WTC11 (cell line): ENCODE measurements at regions not wholly inside any gene's neighbourhood (a gene's known extent, or its start where the extent isn't known, plus 50 kb on each side); places are given as distances from the start of the nearest gene placed in this dataset.

Experiments
- ATAC-seq: fragments of 200-7000 bp; cut with Tn5 transposase; 2 replicates; pipeline ENCODE4 v1.10.0; 2021; ENCODE audit warnings: mild to moderate bottlenecking, moderate library complexity
- CTCF ChIA-PET: fragments of 300-600 bp; sonication (Branson Sonifier 250); formaldehyde crosslinking; loops from one replicate; lab custom pipeline; 2021; ENCODE audit warnings: antibody characterized with exemption; lab: Charles Lee
- POLR2A ChIA-PET: fragments of 350-600 bp; sonication (Branson Sonifier 250); formaldehyde crosslinking; loops from one replicate; lab custom pipeline; 2021; ENCODE audit warnings: antibody characterized with exemption; lab: Charles Lee
- DNase-seq: peaks from one replicate; pipeline ENCODE4 v3.0.0; 2021; ENCODE audit warnings: low spot score
- H3K27ac Mint-ChIP-seq: 2 replicates; pipeline ENCODE4 v1.8.0; 2021; ENCODE audit warnings: mixed read lengths
- H3K27me3 Mint-ChIP-seq: 2 replicates; pipeline ENCODE4 v1.8.0; 2021; ENCODE audit warnings: low read depth, mild to moderate bottlenecking, moderate library complexity, mixed read lengths
- H3K36me3 Mint-ChIP-seq: 2 replicates; pipeline ENCODE4 v1.8.0; 2021; ENCODE audit warnings: mixed read lengths
- H3K4me1 Mint-ChIP-seq: 2 replicates; pipeline ENCODE4 v1.8.0; 2022; ENCODE audit warnings: mixed read lengths
- H3K4me3 Mint-ChIP-seq: 2 replicates; pipeline ENCODE4 v1.8.0; 2021; ENCODE audit warnings: mild to moderate bottlenecking, moderate library complexity, mixed read lengths
- H3K9me3 Mint-ChIP-seq: 2 replicates; pipeline ENCODE4 v1.8.0; 2021; ENCODE audit warnings: mixed read lengths
- E2F1 ChIP-seq: sonication (generic); formaldehyde crosslinking; IDR thresholded peaks from 2 replicates; pipeline ENCODE4 v1.8.0; 2022; ENCODE audit warnings: mild to moderate bottlenecking, missing genetic modification reagents
- GABPB1 ChIP-seq: sonication (generic); formaldehyde crosslinking; IDR thresholded peaks from 2 replicates; pipeline ENCODE4 v1.8.1; 2023; ENCODE audit warnings: mild to moderate bottlenecking, missing genetic modification reagents
- HMGA2 ChIP-seq: fragments of 250-450 bp; sonication (Bioruptor Pico); IDR thresholded peaks from 2 replicates; pipeline ENCODE4 v1.4.0; 2021; ENCODE audit warnings: mild to moderate bottlenecking, moderate library complexity
- KAT7 ChIP-seq: sonication (generic); formaldehyde crosslinking; IDR thresholded peaks from 2 replicates; pipeline ENCODE4 v1.8.1; 2023; ENCODE audit warnings: missing genetic modification reagents, mild to moderate bottlenecking, borderline replicate concordance
- MLX ChIP-seq: sonication (generic); formaldehyde crosslinking; IDR thresholded peaks from 2 replicates; pipeline ENCODE4 v1.8.1; 2023; ENCODE audit warnings: mild to moderate bottlenecking, missing genetic modification reagents, moderate library complexity
- MXD4 ChIP-seq: fragments of 250-450 bp; sonication (Bioruptor Pico); IDR thresholded peaks from 2 replicates; pipeline ENCODE4 v1.8.0; 2021; ENCODE audit warnings: mild to moderate bottlenecking, moderate library complexity, borderline replicate concordance
- NFE2L1 ChIP-seq: sonication (generic); formaldehyde crosslinking; IDR thresholded peaks from 2 replicates; pipeline ENCODE4 v1.8.1; 2023; ENCODE audit warnings: missing genetic modification reagents
- SMAD3 ChIP-seq: sonication (generic); formaldehyde crosslinking; IDR thresholded peaks from 2 replicates; pipeline ENCODE4 v1.8.0; 2022; ENCODE audit warnings: missing genetic modification reagents, mild to moderate bottlenecking, borderline replicate concordance
- TCF7 ChIP-seq: sonication (generic); formaldehyde crosslinking; IDR thresholded peaks from 2 replicates; pipeline ENCODE4 v1.8.0; 2022; ENCODE audit warnings: mild to moderate bottlenecking, low read depth, missing genetic modification reagents, moderate library complexity
- ZNF121 ChIP-seq: sonication (generic); formaldehyde crosslinking; IDR thresholded peaks from 2 replicates; pipeline ENCODE4 v1.8.0; 2023; ENCODE audit warnings: missing genetic modification reagents
- ZNF219 ChIP-seq: sonication (generic); formaldehyde crosslinking; IDR thresholded peaks from 2 replicates; pipeline ENCODE4 v1.8.0; 2023; ENCODE audit warnings: missing genetic modification reagents, mild to moderate bottlenecking, borderline replicate concordance
- ZNF263 ChIP-seq: sonication (generic); formaldehyde crosslinking; IDR thresholded peaks from 2 replicates; pipeline ENCODE4 v1.8.1; 2022; ENCODE audit warnings: low read depth, mild to moderate bottlenecking, moderate library complexity, missing genetic modification reagents
- ZNF425 ChIP-seq: fragments of 250-450 bp; sonication (Bioruptor Pico); conservative IDR thresholded peaks from 2 replicates; pipeline ENCODE4 v1.9.0; 2021; ENCODE audit warnings: mild to moderate bottlenecking
- TF ChIP-seq, protein P1 (sequence below): sonication (generic); formaldehyde crosslinking; IDR thresholded peaks from 2 replicates; pipeline ENCODE4 v1.8.1; 2023; ENCODE audit warnings: mild to moderate bottlenecking, missing genetic modification reagents
- TF ChIP-seq, protein P2 (sequence below): sonication (generic); formaldehyde crosslinking; IDR thresholded peaks from 2 replicates; pipeline ENCODE4 v1.8.1; 2022; ENCODE audit warnings: mild to moderate bottlenecking, moderate library complexity, missing genetic modification reagents
- TF ChIP-seq, protein P3 (sequence below): fragments of 200-600 bp; IDR thresholded peaks from 2 replicates; pipeline ENCODE4 v1.8.0; 2022; ENCODE audit warnings: antibody characterized with exemption
- TF ChIP-seq, protein P4 (sequence below): sonication (generic); formaldehyde crosslinking; IDR thresholded peaks from 2 replicates; pipeline ENCODE4 v1.8.1; 2023; ENCODE audit warnings: mild to moderate bottlenecking, missing genetic modification reagents, borderline replicate concordance

DNA sequence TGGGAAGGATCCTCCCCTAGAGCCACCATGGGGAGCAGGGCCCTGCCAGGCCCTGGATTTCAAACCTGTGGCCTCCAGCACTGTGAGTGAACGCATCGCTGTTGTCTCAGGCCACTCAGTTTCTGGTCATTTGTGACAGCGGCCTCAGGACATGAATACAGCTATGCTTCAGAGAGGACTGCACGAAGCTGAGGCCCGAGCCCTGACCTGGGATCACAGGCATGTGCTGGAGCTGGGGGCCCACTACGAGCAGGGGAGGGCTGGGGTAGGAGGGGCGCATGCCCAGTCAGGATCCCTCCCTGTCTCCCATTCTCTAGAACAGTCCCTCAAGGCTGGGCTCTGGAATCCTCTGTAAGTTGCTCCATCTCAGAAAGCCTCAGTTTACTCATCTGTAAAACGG lies 242.1 kb downstream of the CTTN start:
- H3K27ac Mint-ChIP-seq, result no peak overlapping the region; the same call in 1 of the 2 replicates

GRCh38 chr11:70641369-70641768 lies 243.0 kb downstream of the CTTN start:
- POLR2A ChIA-PET, result no interaction called here
- TF ChIP-seq ZNF263 (CRISPR knock-in tag), result peak; percentile 34; the same call in 1 of the 2 replicates
- TF ChIP-seq, protein P1, sequence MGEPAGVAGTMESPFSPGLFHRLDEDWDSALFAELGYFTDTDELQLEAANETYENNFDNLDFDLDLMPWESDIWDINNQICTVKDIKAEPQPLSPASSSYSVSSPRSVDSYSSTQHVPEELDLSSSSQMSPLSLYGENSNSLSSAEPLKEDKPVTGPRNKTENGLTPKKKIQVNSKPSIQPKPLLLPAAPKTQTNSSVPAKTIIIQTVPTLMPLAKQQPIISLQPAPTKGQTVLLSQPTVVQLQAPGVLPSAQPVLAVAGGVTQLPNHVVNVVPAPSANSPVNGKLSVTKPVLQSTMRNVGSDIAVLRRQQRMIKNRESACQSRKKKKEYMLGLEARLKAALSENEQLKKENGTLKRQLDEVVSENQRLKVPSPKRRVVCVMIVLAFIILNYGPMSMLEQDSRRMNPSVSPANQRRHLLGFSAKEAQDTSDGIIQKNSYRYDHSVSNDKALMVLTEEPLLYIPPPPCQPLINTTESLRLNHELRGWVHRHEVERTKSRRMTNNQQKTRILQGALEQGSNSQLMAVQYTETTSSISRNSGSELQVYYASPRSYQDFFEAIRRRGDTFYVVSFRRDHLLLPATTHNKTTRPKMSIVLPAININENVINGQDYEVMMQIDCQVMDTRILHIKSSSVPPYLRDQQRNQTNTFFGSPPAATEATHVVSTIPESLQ (CRISPR knock-in tag), result no peak
- peak; percentile 34 for DNase-seq
- CTCF ChIA-PET, result interaction anchor here (0.6 to 1.2 kb wide), 5 partner anchors 30 to 174 kb away, joined by 3 to 4 read pairs (median 3); no protein-coding TSS in a partner anchor
- no peaks in the 10 kb centered on the region for H3K36me3 Mint-ChIP-seq
- peak overlapping the region; percentile 79 for H3K27ac Mint-ChIP-seq
- H3K27me3 Mint-ChIP-seq, result no peaks in the 10 kb centered on the region
- no peak overlapping the region for H3K4me3 Mint-ChIP-seq
- peaks cover 72% of the 10 kb centered on the region for H3K4me1 Mint-ChIP-seq
- no peaks in the 10 kb centered on the region for H3K9me3 Mint-ChIP-seq
- ATAC-seq, result peak; percentile 29

More for the DNA sequence above, 242.1 kb downstream of the CTTN start:
- Mint-ChIP-seq H3K4me1 (peaks cover 63% of the 10 kb centered on the region), H3K36me3 (no peaks in the 10 kb centered on the region), H3K9me3 (no peaks in the 10 kb centered on the region)
- no peak for DNase-seq
- ChIA-PET POLR2A (no interaction called here), CTCF (interaction anchor here (0.7 kb wide), 1 partner anchor 96 kb away, joined by 3 read pairs; no protein-coding TSS in a partner anchor)
- ATAC-seq, result no peak
- no peak for TF ChIP-seq HMGA2
- TF ChIP-seq MXD4 (CRISPR knock-in tag), result no peak
- no peak for TF ChIP-seq ZNF219 (CRISPR knock-in tag)
- TF ChIP-seq ZNF425 (CRISPR knock-in tag), result no peak
- TF ChIP-seq, protein P2, sequence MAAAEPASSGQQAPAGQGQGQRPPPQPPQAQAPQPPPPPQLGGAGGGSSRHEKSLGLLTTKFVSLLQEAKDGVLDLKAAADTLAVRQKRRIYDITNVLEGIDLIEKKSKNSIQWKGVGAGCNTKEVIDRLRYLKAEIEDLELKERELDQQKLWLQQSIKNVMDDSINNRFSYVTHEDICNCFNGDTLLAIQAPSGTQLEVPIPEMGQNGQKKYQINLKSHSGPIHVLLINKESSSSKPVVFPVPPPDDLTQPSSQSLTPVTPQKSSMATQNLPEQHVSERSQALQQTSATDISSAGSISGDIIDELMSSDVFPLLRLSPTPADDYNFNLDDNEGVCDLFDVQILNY (CRISPR knock-in tag), result no peak
- no peak for TF ChIP-seq KAT7 (CRISPR knock-in tag)
- TF ChIP-seq, protein P3, sequence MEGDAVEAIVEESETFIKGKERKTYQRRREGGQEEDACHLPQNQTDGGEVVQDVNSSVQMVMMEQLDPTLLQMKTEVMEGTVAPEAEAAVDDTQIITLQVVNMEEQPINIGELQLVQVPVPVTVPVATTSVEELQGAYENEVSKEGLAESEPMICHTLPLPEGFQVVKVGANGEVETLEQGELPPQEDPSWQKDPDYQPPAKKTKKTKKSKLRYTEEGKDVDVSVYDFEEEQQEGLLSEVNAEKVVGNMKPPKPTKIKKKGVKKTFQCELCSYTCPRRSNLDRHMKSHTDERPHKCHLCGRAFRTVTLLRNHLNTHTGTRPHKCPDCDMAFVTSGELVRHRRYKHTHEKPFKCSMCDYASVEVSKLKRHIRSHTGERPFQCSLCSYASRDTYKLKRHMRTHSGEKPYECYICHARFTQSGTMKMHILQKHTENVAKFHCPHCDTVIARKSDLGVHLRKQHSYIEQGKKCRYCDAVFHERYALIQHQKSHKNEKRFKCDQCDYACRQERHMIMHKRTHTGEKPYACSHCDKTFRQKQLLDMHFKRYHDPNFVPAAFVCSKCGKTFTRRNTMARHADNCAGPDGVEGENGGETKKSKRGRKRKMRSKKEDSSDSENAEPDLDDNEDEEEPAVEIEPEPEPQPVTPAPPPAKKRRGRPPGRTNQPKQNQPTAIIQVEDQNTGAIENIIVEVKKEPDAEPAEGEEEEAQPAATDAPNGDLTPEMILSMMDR, result no peak
- TF ChIP-seq, all 79 proteins: peak for 0
- no peak overlapping the region for H3K4me3 Mint-ChIP-seq
- no peaks in the 10 kb centered on the region for H3K27me3 Mint-ChIP-seq

GRCh38 chr11:70642266-70642665 lies 243.9 kb downstream of the CTTN start:
- CTCF ChIA-PET, result interaction anchor here (0.9 to 1.2 kb wide), 4 partner anchors 74 to 173 kb away, joined by 3 to 4 read pairs (median 3); no protein-coding TSS in a partner anchor
- peaks cover 79% of the 10 kb centered on the region for H3K4me1 Mint-ChIP-seq
- ATAC-seq (no peak), DNase-seq (no peak)
- H3K27ac Mint-ChIP-seq, result peak overlapping the region; percentile 79; the same call in 1 of the 2 replicates
- H3K27me3 Mint-ChIP-seq, result no peaks in the 10 kb centered on the region
- POLR2A ChIA-PET, result interaction anchor here (0.6 kb wide), 1 partner anchor 755 kb away, joined by 4 read pairs; no protein-coding TSS in a partner anchor
- H3K9me3 Mint-ChIP-seq, result no peaks in the 10 kb centered on the region
- H3K4me3 Mint-ChIP-seq, result no peak overlapping the region
- H3K36me3 Mint-ChIP-seq, result no peaks in the 10 kb centered on the region
- TF ChIP-seq ZNF219 (CRISPR knock-in tag), result no peak
- TF ChIP-seq SMAD3 (CRISPR knock-in tag), result no peak
- TF ChIP-seq, protein P4, sequence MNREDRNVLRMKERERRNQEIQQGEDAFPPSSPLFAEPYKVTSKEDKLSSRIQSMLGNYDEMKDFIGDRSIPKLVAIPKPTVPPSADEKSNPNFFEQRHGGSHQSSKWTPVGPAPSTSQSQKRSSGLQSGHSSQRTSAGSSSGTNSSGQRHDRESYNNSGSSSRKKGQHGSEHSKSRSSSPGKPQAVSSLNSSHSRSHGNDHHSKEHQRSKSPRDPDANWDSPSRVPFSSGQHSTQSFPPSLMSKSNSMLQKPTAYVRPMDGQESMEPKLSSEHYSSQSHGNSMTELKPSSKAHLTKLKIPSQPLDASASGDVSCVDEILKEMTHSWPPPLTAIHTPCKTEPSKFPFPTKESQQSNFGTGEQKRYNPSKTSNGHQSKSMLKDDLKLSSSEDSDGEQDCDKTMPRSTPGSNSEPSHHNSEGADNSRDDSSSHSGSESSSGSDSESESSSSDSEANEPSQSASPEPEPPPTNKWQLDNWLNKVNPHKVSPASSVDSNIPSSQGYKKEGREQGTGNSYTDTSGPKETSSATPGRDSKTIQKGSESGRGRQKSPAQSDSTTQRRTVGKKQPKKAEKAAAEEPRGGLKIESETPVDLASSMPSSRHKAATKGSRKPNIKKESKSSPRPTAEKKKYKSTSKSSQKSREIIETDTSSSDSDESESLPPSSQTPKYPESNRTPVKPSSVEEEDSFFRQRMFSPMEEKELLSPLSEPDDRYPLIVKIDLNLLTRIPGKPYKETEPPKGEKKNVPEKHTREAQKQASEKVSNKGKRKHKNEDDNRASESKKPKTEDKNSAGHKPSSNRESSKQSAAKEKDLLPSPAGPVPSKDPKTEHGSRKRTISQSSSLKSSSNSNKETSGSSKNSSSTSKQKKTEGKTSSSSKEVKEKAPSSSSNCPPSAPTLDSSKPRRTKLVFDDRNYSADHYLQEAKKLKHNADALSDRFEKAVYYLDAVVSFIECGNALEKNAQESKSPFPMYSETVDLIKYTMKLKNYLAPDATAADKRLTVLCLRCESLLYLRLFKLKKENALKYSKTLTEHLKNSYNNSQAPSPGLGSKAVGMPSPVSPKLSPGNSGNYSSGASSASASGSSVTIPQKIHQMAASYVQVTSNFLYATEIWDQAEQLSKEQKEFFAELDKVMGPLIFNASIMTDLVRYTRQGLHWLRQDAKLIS (CRISPR knock-in tag), result no peak
- no peak for TF ChIP-seq NFE2L1 (CRISPR knock-in tag)
- TF ChIP-seq TCF7, result no peak
- TF ChIP-seq MLX (CRISPR knock-in tag), result no peak
- TF ChIP-seq ZNF121 (CRISPR knock-in tag), result no peak
- TF ChIP-seq GABPB1, result no peak
- TF ChIP-seq E2F1 (CRISPR knock-in tag), result no peak
